H9 (cell line): ENCODE measurements at regions not wholly inside any gene's neighbourhood (a gene's known extent, or its start where the extent isn't known, plus 50 kb on each side); places are given as distances from the start of the nearest gene placed in this dataset.
"Not testable (repeated sequence)": the region's sequence is repeated elsewhere in the genome, so short reads cannot be mapped to it uniquely, and the experiment has no call there.

ENCODE experiments used
- DNase-seq: peaks from one replicate; pipeline ENCODE4 v3.0.0-alpha.2; 2017
- H2AFZ ChIP-seq: one replicate; pipeline ENCODE4 v1.6.1; 2013; ENCODE audit warnings: mild to moderate bottlenecking, low read length, control low read depth, moderate library complexity
- H2AK5ac ChIP-seq: 2 replicates; pipeline ENCODE4 v1.6.1; 2013; ENCODE audit warnings: low read length, control low read depth, mixed read lengths; ENCODE audit not compliant: insufficient read length
- H2BK120ac ChIP-seq: one replicate; pipeline ENCODE4 v1.6.1; 2013; ENCODE audit warnings: low read depth, mild to moderate bottlenecking, low read length, control low read depth, inconsistent platforms; ENCODE audit not compliant: poor library complexity, severe bottlenecking
- H2BK12ac ChIP-seq: 2 replicates; pipeline ENCODE4 v1.6.1; 2013; ENCODE audit warnings: low read length, control low read depth, mixed read lengths, low read depth; ENCODE audit not compliant: insufficient read length
- H2BK15ac ChIP-seq: 2 replicates; pipeline ENCODE4 v1.6.1; 2013; ENCODE audit warnings: low read depth, low read length, control low read depth
- H2BK20ac ChIP-seq: one replicate; pipeline ENCODE4 v1.6.1; 2013; ENCODE audit warnings: low read depth, mild to moderate bottlenecking, low read length, control low read depth, inconsistent platforms; ENCODE audit not compliant: poor library complexity, severe bottlenecking
- H2BK5ac ChIP-seq: 2 replicates; pipeline ENCODE4 v1.6.1; 2013; ENCODE audit warnings: low read length, control low read depth, mixed read lengths; ENCODE audit not compliant: insufficient read length
- H3K14ac ChIP-seq: 2 replicates; pipeline ENCODE4 v1.6.1; 2013; ENCODE audit warnings: low read length, control low read depth; ENCODE audit not compliant: insufficient read depth
- H3K18ac ChIP-seq: 2 replicates; pipeline ENCODE4 v1.6.1; 2013; ENCODE audit warnings: low read depth, mild to moderate bottlenecking, mixed read lengths, low read length, control low read depth; ENCODE audit not compliant: insufficient read length
- H3K23ac ChIP-seq: 2 replicates; pipeline ENCODE4 v1.6.1; 2013; ENCODE audit warnings: low read length, control low read depth, mixed read lengths, low read depth; ENCODE audit not compliant: insufficient read length
- H3K23me2 ChIP-seq: 2 replicates; pipeline ENCODE4 v1.6.1; 2013; ENCODE audit warnings: low read depth, mild to moderate bottlenecking, mixed read lengths, low read length, control low read depth; ENCODE audit not compliant: insufficient read length, poor library complexity, severe bottlenecking
- H3K27ac ChIP-seq: 2 replicates; pipeline ENCODE4 v1.5.1; 2013; ENCODE audit warnings: low read length, control low read depth, mixed read lengths, low read depth; ENCODE audit not compliant: insufficient read length
- H3K27me3 ChIP-seq: 2 replicates; pipeline ENCODE4 v1.6.1; 2013; ENCODE audit warnings: low read length, control low read depth, inconsistent platforms; ENCODE audit not compliant: insufficient read depth
- H3K4ac ChIP-seq: 2 replicates; pipeline ENCODE4 v1.6.1; 2013; ENCODE audit warnings: low read depth, mild to moderate bottlenecking, control low read depth, inconsistent platforms, low read length, moderate library complexity
- H3K4me1 ChIP-seq: 2 replicates; pipeline ENCODE4 v1.6.1; 2013; ENCODE audit warnings: low read length, control low read depth, inconsistent platforms; ENCODE audit not compliant: insufficient read depth
- H3K4me2 ChIP-seq: 2 replicates; pipeline ENCODE4 v1.6.1; 2013; ENCODE audit warnings: low read length, control low read depth, mixed read lengths; ENCODE audit not compliant: insufficient read length, insufficient read depth
- H3K56ac ChIP-seq: 2 replicates; pipeline ENCODE4 v1.6.1; 2013; ENCODE audit warnings: low read depth, mild to moderate bottlenecking, mixed read lengths, low read length, control low read depth; ENCODE audit not compliant: insufficient read length
- H3K79me1 ChIP-seq: 2 replicates; pipeline ENCODE4 v1.6.1; 2013; ENCODE audit warnings: low read depth, mild to moderate bottlenecking, moderate library complexity, low read length, control low read depth, inconsistent platforms; ENCODE audit not compliant: insufficient read depth, poor library complexity, severe bottlenecking
- H3K79me2 ChIP-seq: 2 replicates; pipeline ENCODE4 v1.6.1; 2013; ENCODE audit warnings: low read length, control low read depth, inconsistent platforms; ENCODE audit not compliant: insufficient read depth
- H3K9ac ChIP-seq: 2 replicates; pipeline ENCODE4 v1.6.1; 2013; ENCODE audit warnings: low read length, control low read depth, mixed read lengths; ENCODE audit not compliant: insufficient read length; ENCODE audit errors: extremely low read depth
- H3K9me3 ChIP-seq: one replicate; pipeline ENCODE4 v1.6.1; 2013; ENCODE audit warnings: low read depth, low read length, inconsistent platforms; ENCODE audit not compliant: control insufficient read depth
- H3T11ph ChIP-seq: one replicate; pipeline ENCODE4 v1.6.1; 2013; ENCODE audit warnings: mild to moderate bottlenecking, low read length, control low read depth, inconsistent platforms
- H4K20me1 ChIP-seq: one replicate; pipeline ENCODE4 v1.6.1; 2013; ENCODE audit not compliant: control insufficient read depth, insufficient read length, insufficient read depth
- H4K5ac ChIP-seq: 2 replicates; pipeline ENCODE4 v1.6.1; 2013; ENCODE audit warnings: low read depth, mild to moderate bottlenecking, mixed read lengths, low read length, control low read depth; ENCODE audit not compliant: insufficient read length
- H4K8ac ChIP-seq: replicated peaks from 2 replicates; pipeline ENCODE4 v1.6.1; 2013; ENCODE audit warnings: low read length, control low read depth, mixed read lengths, low read depth; ENCODE audit not compliant: insufficient read length
- H4K91ac ChIP-seq: 2 replicates; pipeline ENCODE4 v1.6.1; 2013; ENCODE audit warnings: low read depth, mild to moderate bottlenecking, moderate library complexity, mixed read lengths, low read length, control low read depth; ENCODE audit not compliant: insufficient read length
- H3K27ac Mint-ChIP-seq, 3 experiments: 2 replicates in 2 of 3; 3 replicates in 1 of 3; pipeline ENCODE4 v1.8.0; 2020 to 2021; ENCODE audit warnings: mixed read lengths in 3 of 3, mild to moderate bottlenecking in 1 of 3, moderate library complexity in 1 of 3
- H3K27me3 Mint-ChIP-seq: 2 replicates; pipeline ENCODE4 v1.8.0; 2021; ENCODE audit warnings: low read depth, mild to moderate bottlenecking, moderate library complexity, mixed read lengths
- H3K36me3 Mint-ChIP-seq, 3 experiments: 2 replicates in 2 of 3; 3 replicates in 1 of 3; pipeline ENCODE4 v1.8.0; 2020 to 2021; ENCODE audit warnings: low read depth in 3 of 3, mixed read lengths in 3 of 3; ENCODE audit not compliant: insufficient read depth in 1 of 3
- H3K4me1 Mint-ChIP-seq, 2 experiments: 2 replicates each; pipeline ENCODE4 v1.8.0; 2020; ENCODE audit warnings: mixed read lengths in 2 of 2
- H3K4me3 Mint-ChIP-seq, 2 experiments: 2 replicates in 1 of 2; 3 replicates in 1 of 2; pipeline ENCODE4 v1.8.0; 2020 to 2021; ENCODE audit warnings: mild to moderate bottlenecking in 2 of 2, mixed read lengths in 2 of 2, moderate library complexity in 1 of 2
- H3K9me3 Mint-ChIP-seq, 2 experiments: 2 replicates in 1 of 2; 3 replicates in 1 of 2; pipeline ENCODE4 v1.8.0; 2020; ENCODE audit warnings: mild to moderate bottlenecking in 2 of 2, mixed read lengths in 2 of 2, moderate library complexity in 1 of 2
- WGBS: extraction: QIAGEN DNeasy Blood & Tissue Kit; methylation state at CpG from one replicate; pipeline ENCODE4 v1.1.7; 2013; ENCODE audit warnings: missing lambda C conversion rate, low lambda C conversion rate, mixed read lengths; ENCODE audit not compliant: insufficient read length; ENCODE audit errors: extremely low coverage; 5-methylcytosine and 5-hydroxymethylcytosine counted together
- TF ChIP-seq, protein P1 (sequence below): fragments of 200-600 bp; sonication (generic); conservative IDR thresholded peaks from 3 replicates; pipeline ENCODE4 v1.8.0; 2021; ENCODE audit warnings: antibody characterized with exemption, mild to moderate bottlenecking

GRCh38 chr3:4084271-4084670 lies 218.9 kb upstream of the SETMAR start:
- Histone ChIP-seq H4K91ac (no peak overlapping the region), H4K5ac (no peak overlapping the region), H3K18ac (no peak overlapping the region), H3K9ac (no peak overlapping the region), H2AK5ac (no peak overlapping the region), H3K4me2 (no peak overlapping the region), H3K23me2 (no peaks in the 10 kb centered on the region), H3K27me3 (no peaks in the 10 kb centered on the region), H2BK5ac (no peak overlapping the region), H3K56ac (no peak overlapping the region), H3K23ac (no peak overlapping the region), H2BK15ac (no peak overlapping the region), H3K4ac (no peak overlapping the region), H3K79me2 (no peaks in the 10 kb centered on the region), H2BK120ac (no peak overlapping the region), H4K8ac (no peak overlapping the region), H2BK20ac (no peak overlapping the region), H3K9me3 (no peaks in the 10 kb centered on the region), H3K79me1 (no peaks in the 10 kb centered on the region), H4K20me1 (no peaks in the 10 kb centered on the region), H3T11ph (no peak overlapping the region), H3K14ac (no peak overlapping the region), H2BK12ac (no peak overlapping the region), H2AFZ (no peak overlapping the region), H3K27ac (no peak overlapping the region), H3K4me1 (no peaks in the 10 kb centered on the region)
- Mint-ChIP-seq H3K27ac (no peak overlapping the region), H3K9me3 (no peaks in the 10 kb centered on the region), H3K4me3 (no peak overlapping the region), H3K4me1 (peaks cover 6 to 10% of the 10 kb centered on the region in 2 experiments; a peak in 3 of 4 replicates), H3K36me3 (no peaks in the 10 kb centered on the region), H3K27me3 (no peaks in the 10 kb centered on the region; the same call in 1 of the 2 replicates)
- TF ChIP-seq, protein P1, sequence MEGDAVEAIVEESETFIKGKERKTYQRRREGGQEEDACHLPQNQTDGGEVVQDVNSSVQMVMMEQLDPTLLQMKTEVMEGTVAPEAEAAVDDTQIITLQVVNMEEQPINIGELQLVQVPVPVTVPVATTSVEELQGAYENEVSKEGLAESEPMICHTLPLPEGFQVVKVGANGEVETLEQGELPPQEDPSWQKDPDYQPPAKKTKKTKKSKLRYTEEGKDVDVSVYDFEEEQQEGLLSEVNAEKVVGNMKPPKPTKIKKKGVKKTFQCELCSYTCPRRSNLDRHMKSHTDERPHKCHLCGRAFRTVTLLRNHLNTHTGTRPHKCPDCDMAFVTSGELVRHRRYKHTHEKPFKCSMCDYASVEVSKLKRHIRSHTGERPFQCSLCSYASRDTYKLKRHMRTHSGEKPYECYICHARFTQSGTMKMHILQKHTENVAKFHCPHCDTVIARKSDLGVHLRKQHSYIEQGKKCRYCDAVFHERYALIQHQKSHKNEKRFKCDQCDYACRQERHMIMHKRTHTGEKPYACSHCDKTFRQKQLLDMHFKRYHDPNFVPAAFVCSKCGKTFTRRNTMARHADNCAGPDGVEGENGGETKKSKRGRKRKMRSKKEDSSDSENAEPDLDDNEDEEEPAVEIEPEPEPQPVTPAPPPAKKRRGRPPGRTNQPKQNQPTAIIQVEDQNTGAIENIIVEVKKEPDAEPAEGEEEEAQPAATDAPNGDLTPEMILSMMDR, result no peak
- no peak for DNase-seq

- H2AK5ac ChIP-seq, H3K27me3 Mint-ChIP-seq, H3K27ac Mint-ChIP-seq, H3K23ac ChIP-seq, H3K9ac ChIP-seq, H3K27ac ChIP-seq, H3K79me1 ChIP-seq, H3K4ac ChIP-seq, H2BK20ac ChIP-seq, H2BK12ac ChIP-seq, H3K79me2 ChIP-seq, H3K56ac ChIP-seq, H3K27me3 ChIP-seq, H3K36me3 Mint-ChIP-seq, H3K4me3 Mint-ChIP-seq, H3K23me2 ChIP-seq, DNase-seq, H3K4me1 Mint-ChIP-seq, H3K9me3 ChIP-seq, H3K9me3 Mint-ChIP-seq, H3K18ac ChIP-seq, H2AFZ ChIP-seq, H2BK120ac ChIP-seq, H4K8ac ChIP-seq, H3T11ph ChIP-seq, H3K4me2 ChIP-seq, H4K5ac ChIP-seq, H2BK5ac ChIP-seq, H4K20me1 ChIP-seq, H3K14ac ChIP-seq, H3K4me1 ChIP-seq, H2BK15ac ChIP-seq, H4K91ac ChIP-seq: not testable (repeated sequence)
- WGBS, result no CpG with 5 or more reads among the region's 3 CpGs
These were observed 216.5 kb upstream of the SETMAR start for GRCh38 chr3:4086662-4087061.
